Cardiac fibroblast (primary cell): ENCODE measurements at regions not wholly inside any gene's neighbourhood (a gene's known extent, or its start where the extent isn't known, plus 50 kb on each side); places are given as distances from the start of the nearest gene placed in this dataset.

Source experiments
- DNase-seq, 2 donors: peaks; one replicate each; pipeline versions ENCODE4 v3.0.0 to v3.0.0-alpha.2; 2010; ENCODE audit warnings: low read depth in 2 of 2
- H3K4me3 ChIP-seq, 2 donors: replicated peaks in 1 of 2; 1 replicate in 1 of 2; 2 replicates in 1 of 2; pipeline ENCODE4 v1.5.1; 2011; ENCODE audit warnings: low read depth in 2 of 2, low read length in 2 of 2, mild to moderate bottlenecking in 2 of 2, moderate library complexity in 1 of 2
- TF ChIP-seq, protein P1 (sequence below): IDR thresholded peaks from one replicate; pipeline ENCODE4 v1.5.1; 2011; ENCODE audit warnings: low read depth, mild to moderate bottlenecking, low read length, inconsistent platforms

DNA sequence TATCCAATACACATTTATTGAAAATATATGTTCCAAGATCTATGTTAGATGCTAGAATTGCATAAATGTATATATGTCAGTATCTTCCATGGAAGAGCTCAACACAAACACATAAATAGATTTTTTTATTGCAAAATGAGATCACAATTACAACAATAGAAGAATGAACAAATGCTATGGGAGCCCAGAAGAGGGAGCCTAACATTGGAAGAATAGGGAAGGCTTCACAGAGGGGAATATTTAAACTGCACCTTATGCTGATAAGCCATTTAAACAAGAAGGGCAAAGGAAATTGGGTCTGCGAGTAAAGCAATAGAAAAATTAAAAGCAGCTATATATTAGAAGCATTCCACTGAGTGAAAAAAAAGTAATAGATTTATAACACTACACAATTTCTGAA is 96.1 kb upstream of the LRRC55 start:
- H3K4me3 ChIP-seq: no peak overlapping the region
- TF ChIP-seq, protein P1, sequence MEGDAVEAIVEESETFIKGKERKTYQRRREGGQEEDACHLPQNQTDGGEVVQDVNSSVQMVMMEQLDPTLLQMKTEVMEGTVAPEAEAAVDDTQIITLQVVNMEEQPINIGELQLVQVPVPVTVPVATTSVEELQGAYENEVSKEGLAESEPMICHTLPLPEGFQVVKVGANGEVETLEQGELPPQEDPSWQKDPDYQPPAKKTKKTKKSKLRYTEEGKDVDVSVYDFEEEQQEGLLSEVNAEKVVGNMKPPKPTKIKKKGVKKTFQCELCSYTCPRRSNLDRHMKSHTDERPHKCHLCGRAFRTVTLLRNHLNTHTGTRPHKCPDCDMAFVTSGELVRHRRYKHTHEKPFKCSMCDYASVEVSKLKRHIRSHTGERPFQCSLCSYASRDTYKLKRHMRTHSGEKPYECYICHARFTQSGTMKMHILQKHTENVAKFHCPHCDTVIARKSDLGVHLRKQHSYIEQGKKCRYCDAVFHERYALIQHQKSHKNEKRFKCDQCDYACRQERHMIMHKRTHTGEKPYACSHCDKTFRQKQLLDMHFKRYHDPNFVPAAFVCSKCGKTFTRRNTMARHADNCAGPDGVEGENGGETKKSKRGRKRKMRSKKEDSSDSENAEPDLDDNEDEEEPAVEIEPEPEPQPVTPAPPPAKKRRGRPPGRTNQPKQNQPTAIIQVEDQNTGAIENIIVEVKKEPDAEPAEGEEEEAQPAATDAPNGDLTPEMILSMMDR: peak; percentile 20
- peak; percentile 8 to 14 for DNase-seq

GRCh38 chr11:57087991-57088390 is 93.8 kb upstream of the LRRC55 start:
- TF ChIP-seq, protein P1: no peak
- no peak overlapping the region for H3K4me3 ChIP-seq
- DNase-seq: no peak

DNA sequence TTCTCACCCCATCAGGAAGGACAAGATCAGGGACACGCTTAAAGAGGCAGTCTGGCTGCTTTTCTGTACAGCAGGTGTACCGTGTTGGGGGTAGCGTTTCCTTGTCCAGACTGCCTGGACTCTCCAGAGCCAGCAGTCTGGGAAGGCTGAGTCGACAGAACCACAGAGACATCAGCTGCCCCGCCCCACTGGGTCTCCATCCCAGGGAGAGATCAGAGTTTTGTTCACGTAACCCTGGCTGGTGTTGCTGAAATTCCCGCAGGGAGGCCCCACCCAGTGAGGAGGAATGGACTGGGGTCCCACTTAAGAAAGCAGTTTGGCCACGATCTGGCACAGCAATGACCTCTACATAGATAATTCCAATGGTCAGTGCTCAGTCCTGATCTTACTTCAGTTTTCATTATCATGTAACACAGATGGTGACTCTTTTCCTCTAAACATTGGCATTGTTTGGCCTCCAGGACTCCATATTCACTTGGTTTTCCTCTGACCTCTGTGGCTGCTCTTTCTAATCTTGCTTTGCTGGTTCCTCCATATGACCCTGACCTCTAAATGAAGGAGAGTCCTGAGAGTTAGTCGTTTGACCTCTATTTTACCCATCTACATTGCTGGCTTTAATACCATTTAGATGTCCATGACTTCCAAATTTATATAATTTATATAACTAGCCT is 89.6 kb upstream of the LRRC55 start:
- no peak for DNase-seq

GRCh38 chr11:57094181-57094935 is 87.4 kb upstream of the LRRC55 start:
- DNase-seq: peak; percentile 7 to 19
- TF ChIP-seq, protein P1: no peak
- no peak overlapping the region for H3K4me3 ChIP-seq

More for the DNA sequence above, 89.6 kb upstream of the LRRC55 start:
- no peak overlapping the region for H3K4me3 ChIP-seq
- TF ChIP-seq, protein P1: no peak

DNA sequence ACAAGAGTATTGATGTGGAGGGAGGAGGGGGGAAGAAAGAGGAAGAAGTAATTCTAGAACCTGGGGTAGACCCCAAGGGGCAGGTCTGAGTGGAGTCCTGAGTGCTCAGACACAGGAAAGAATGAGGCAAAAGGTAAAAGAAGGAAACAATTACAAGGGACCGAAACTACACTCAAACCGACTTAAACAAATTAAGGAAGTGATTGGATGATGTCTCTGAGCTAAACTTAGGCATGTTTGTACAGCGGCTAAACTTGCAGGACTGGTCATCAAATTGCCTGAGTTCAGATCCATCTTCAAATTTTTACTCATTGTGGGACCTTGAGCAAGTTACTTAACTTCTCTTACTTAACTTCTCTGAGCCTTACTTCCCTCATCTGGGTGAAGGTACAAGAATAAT is 86.3 kb upstream of the LRRC55 start:
- TF ChIP-seq, protein P1: no peak
- no peak for DNase-seq
- no peak overlapping the region for H3K4me3 ChIP-seq

DNA sequence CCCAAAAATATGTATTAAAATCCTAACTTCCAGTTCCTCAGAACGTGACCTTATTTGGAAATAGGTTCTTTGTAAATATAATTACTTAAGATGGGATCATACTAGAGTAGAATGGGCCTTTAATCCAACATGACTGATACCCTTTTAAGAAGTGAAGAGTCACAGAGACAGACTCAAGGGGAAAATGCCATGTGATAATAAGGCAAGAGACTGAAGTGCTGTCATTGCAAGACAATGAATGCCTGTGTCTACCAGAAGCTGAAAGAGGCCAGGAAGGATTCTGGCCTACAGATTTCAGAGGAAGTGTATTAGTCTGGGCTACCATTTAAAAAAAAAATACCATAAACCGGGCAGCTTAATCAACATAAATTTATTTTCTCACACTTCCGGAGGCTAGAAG is 85.9 kb upstream of the LRRC55 start:
- H3K4me3 ChIP-seq: no peak overlapping the region
- DNase-seq: no peak
- TF ChIP-seq, protein P1: no peak
